Stimulated activated CD4-positive, alpha-beta T cell treated with anti-CD3 and anti-CD28 coated beads, Interleukin-12 subunit alpha, Interleukin-12 subunit beta, amount 100 ng/mL, for 4 hours (primary cell): ENCODE measurements at regions not wholly inside any gene's neighbourhood (a gene's known extent, or its start where the extent isn't known, plus 50 kb on each side); places are given as distances from the start of the nearest gene placed in this dataset.

Experiments used
- DNase-seq: peaks from one replicate; pipeline ENCODE4 v3.0.0-alpha.2; 2020

DNA sequence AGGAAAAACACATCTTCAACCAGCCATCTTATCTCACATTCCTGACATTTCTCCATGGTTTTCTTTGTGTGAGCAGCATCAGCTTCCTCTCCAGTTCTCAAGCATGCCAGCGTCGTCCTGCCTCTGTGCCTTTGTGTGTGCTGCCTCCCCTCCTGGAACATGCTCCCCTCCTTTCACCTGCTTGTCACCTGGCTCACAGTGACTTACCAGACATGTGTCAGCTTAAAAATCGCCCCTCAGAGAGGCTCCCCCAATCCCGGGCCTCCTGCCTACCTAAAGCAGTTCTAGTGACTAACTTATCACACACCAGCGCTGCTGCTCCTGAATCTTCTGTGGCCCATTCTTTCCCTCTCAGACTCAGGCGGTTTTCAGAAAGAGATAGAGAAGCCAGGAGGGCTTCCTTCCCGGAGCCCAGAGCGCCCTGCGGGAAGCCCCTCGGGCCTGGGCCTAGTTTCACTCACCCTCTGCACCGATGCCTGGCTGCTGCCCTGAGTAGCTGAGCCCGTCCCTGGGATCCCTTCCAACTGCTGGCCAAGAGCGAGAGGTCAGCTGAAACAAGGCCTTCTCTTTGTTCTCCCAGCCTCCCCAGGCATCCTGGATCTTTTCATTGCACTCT lies 51.1 kb upstream of the MVB12B start:
- no peak for DNase-seq

DNA sequence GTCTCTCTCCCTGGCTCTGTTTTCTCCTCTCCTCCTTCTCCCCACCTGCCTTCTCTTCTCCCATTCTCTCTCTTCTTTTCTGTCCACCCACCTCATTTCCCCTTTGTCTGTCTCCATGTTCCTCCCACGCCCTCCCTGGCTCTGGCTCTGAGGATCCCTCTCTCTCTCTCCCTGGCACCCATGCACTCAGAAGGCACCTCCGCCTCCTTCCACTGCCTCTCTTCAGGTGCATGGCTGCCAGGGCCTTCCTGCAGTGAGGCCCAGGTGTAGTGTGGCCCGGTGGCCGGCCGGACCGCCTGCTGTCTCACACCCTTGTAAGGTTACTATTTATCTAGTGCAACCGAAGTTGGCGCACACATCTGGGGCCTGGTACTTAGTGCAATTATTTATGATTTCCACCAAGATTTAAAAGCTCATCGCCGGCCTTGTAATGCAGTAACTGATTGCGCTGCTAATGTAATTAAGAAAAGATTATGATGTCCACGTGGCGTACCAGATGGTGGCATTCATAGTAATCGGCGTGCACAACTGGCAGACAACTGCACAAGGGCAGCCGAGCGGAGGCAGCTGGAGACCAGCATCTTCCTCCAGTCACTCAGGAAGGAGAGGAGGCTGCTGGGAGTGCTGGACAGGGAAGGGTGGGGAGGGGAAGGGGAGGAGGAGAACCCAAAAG lies 50.4 kb upstream of the MVB12B start:
- DNase-seq = no peak
